PC-3 (cell line): ENCODE measurements at regions not wholly inside any gene's neighbourhood (a gene's known extent, or its start where the extent isn't known, plus 50 kb on each side); places are given as distances from the start of the nearest gene placed in this dataset.

Experiments used
- EZH2 ChIP-seq: fragments of 300-600 bp; sonication (generic); IDR thresholded peaks from one replicate; pipeline ENCODE4 v1.6.1; 2017; ENCODE audit warnings: antibody characterized with exemption, mild to moderate bottlenecking, low read length; ENCODE audit not compliant: unreplicated experiment
- EZH2phosphoT487 ChIP-seq: fragments of 300-600 bp; sonication (generic); IDR thresholded peaks from 2 replicates; pipeline ENCODE4 v1.6.1; 2018; ENCODE audit warnings: mild to moderate bottlenecking, antibody characterized with exemption, low read length, borderline replicate concordance
- TF ChIP-seq, protein P1 (sequence below): fragments of 300-600 bp; sonication (generic); conservative IDR thresholded peaks from 2 replicates; pipeline ENCODE4 v1.5.1; 2017; ENCODE audit warnings: antibody characterized with exemption, low read depth, mild to moderate bottlenecking, low read length

DNA sequence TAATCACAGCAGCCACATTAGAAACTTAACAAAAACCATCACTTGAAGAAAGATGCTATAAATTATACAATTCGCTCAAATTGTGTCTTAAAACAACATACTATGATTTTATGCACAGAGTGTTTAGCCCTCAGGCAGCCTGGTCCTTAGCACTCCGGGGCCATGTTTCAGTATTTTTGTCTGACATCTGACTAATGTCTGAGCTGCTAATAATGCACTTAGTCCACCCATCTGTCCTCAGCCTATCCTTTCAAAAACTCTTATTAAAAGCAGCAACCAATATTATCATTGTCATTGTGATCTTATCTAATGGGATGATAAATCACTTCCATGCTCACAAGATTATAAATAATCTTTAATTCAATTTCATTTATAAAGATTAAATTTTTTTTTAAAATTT is 602.7 kb upstream of the FOXG1 start:
- TF ChIP-seq EZH2 (no peak), EZH2phosphoT487 (no peak)
- TF ChIP-seq, protein P1, sequence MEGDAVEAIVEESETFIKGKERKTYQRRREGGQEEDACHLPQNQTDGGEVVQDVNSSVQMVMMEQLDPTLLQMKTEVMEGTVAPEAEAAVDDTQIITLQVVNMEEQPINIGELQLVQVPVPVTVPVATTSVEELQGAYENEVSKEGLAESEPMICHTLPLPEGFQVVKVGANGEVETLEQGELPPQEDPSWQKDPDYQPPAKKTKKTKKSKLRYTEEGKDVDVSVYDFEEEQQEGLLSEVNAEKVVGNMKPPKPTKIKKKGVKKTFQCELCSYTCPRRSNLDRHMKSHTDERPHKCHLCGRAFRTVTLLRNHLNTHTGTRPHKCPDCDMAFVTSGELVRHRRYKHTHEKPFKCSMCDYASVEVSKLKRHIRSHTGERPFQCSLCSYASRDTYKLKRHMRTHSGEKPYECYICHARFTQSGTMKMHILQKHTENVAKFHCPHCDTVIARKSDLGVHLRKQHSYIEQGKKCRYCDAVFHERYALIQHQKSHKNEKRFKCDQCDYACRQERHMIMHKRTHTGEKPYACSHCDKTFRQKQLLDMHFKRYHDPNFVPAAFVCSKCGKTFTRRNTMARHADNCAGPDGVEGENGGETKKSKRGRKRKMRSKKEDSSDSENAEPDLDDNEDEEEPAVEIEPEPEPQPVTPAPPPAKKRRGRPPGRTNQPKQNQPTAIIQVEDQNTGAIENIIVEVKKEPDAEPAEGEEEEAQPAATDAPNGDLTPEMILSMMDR = no peak
